HG02678 (cell line): ENCODE measurements at regions not wholly inside any gene's neighbourhood (a gene's known extent, or its start where the extent isn't known, plus 50 kb on each side); places are given as distances from the start of the nearest gene placed in this dataset.
"Not testable (repeated sequence)": the region's sequence is repeated elsewhere in the genome, so short reads cannot be mapped to it uniquely, and the experiment has no call there.

Source experiments
- ATAC-seq: cut with Tn5 transposase; IDR thresholded peaks from one replicate; pipeline ENCODE4 v1.9.1; 2021; ENCODE audit warnings: mild to moderate bottlenecking, moderate library complexity; ENCODE audit not compliant: unreplicated experiment

DNA sequence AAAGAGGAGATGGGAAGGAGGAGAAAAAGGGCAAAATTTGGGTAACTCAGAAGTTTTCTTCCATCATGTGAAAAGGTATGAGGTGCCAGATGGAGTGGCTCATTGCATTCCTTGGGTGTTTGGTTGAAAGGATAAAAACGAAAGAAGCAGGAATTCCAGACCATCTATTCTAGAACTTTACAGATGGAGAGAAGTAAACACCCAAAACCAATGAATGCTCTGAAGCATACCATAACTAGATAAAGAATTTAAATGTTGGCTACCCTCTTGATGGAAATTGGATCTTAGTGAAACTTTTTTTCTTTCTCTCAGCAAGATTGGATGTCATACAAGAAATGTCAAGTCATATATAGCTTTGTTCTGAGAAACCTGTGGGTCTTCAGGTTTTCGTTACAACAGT, 175.6 kb upstream of the FAR2 start:
- no peak for ATAC-seq

DNA sequence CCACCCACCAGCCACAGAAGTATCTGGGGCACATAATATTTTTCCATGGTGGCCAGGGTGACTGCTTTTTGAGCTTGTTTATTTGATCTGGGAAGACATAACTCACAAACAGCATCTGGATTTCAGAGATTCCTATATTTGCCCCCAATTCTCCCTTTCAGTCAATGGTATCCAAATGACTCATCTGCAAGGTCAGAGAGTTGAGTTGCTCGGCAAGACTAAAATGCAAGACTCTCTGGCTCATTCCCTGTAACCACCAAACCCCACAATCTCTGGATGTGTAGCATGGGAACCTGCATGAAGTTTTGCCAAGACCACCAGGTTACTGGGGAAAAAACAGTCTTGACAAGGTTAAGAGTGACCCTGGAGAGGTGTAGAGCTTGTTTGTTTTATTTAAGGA, 174.9 kb upstream of the FAR2 start:
- ATAC-seq, result no peak

DNA sequence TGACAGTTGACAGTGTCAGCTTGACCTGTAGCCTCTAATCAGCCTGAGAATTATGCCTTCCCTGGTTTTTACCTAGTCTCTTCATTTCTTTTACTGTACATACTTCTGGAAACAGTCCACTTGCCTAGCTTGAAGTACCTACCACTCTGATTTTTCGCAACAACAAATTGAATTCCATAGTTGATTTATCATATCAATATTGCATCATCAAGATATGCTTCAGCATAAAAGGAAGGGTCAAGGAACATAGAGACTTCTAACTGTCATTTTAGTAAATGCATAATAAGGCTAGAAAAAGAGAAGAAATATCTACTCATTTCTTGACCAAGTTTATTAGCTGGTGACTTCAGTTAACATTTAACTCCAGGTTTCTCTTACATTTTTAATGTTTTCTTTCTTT, 174.2 kb upstream of the FAR2 start:
- no peak for ATAC-seq

DNA sequence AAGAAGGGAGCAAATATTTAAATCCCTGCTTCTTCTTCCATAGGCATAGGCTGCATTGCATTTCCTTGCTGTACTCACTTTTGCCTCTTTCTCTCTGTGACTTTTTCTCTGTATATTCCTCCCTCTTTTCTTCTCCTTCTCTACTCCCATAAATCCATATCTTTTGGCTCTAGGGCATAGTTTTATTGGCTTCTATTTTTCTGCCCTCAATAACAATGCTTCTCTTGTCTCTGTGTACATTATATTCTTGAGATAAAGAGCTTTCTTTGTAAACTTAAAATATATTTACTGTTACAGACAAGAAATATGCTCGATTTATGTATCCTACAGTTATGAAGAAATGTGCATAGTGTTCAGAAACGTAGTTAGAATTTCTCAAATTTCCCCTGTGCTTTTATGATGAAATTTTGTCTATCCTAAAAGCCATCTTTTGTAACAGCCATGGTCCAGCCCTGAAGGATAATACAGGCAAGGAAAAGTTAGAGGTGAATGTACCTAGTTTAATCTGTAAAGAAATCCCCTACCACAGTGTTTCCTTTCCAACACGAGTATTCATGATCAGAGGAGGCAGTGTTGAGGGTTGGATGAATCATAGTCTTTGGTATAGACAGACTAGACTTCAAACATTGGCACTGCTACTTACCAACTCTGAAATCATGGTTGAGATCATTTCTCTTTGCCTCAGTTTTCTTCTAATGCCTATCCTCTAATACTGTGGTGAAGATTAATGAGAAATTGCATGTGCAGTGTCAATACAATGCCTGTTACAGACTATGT, 173.3 kb upstream of the FAR2 start:
- ATAC-seq, result no peak

DNA sequence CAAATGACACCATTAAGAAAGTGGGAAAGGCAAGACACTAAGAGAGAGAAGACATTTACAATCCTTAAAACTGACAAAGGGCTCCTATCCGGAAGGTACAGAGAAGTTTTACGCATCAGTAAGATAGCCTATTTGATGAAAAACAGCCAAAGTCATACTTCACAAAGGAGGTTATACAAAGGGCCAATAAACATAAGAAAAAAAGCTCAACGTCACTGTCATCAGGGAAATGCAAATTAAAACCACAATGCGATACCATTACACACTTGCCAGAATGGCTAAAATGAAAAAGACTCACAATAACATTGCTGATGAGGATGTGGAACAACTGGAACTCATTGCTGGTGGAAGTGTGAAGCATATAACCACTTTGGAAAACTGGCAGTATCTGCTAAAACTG, 168.6 kb upstream of the FAR2 start:
- no peak for ATAC-seq

DNA sequence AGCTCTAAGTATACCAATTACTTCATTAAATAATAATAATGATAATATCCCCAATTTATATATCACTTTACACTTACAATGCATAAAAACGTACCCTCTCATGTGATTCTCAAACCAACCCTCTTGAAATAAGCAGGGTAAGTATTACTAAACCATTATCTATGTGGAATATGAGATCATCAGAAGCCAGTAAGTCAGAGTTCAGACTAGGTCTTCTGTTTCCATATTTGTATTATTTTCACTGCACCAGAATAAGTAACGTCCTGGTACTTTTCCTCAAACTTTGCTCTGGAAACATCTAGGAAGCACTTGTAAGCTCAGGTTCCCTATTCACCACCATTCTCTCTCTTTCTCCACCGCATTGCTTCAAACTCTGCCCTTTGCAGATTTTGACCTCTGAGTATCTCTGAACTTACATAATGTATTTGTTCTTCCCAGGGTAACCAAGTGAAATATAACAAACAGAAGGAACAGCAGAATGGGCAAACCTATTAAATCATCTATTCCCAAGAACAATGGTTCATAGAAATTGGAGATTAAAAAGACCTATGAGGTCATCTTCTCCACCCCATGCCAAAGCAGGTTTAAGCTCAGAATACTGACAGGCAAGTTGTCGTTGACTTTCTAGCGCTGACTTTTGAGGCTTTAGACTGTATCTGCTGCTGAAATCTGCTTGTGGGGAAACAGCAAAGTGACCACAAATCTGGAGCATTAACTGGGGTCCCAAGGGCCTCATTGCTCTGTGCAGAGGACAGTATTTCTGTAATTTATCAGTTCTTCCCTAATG, 161.3 kb upstream of the FAR2 start:
- no peak for ATAC-seq

DNA sequence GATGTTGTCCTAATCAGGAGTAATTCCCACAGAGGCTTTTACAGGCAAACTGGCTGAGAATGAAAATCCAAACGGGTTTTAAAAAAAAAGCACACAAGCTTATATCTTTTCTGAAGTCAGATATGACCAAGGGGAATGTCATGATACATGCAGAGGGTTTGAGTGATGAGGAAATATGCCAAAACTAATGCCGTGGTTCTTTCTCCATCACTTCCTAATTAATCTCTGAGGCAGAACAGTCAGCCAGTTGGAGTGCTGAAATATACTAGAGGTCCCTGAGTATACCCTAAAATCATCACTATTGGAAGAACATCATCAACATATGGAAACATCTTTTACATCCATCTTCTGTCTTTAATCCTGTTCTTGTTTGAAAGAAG, 160.8 kb upstream of the FAR2 start:
- ATAC-seq, result no peak

DNA sequence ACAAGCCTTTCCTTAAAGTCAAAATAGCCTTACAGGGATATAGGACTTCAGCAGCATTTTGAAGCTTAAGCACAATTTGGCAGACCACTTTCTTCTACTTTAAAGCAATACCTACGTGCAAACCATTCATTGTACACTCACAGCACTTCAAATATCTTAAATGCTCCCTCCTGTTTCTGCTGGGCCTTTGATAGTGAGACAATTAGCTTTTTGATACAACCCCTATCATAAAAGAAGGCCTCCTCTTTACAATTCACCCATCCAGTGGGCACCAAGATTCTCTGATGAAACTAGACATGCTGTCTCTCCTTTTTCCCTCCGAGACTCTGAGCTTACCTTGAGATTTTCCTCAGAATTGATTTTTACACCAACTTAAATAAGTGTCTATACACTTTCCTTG, 157.5 kb upstream of the FAR2 start:
- ATAC-seq, result no peak

DNA sequence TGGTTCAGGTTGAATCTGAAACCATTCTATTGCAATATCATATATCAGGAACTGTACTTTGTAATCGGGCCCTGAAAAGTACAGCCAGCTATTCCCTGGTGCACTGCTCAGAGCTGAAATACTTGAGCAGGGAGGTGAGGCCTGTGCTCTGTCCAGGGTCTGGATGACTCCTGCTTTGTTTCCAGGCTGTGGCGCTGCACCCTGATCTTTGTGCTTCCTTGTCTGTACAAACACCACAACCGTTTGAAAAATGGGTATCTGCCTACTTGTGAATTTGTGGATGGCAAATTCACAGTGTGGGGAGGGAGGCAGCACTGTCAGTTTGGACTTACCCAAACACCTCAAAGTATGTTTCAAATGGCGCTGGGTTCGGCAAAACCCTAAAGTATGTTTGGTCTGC, 155.4 kb upstream of the FAR2 start:
- ATAC-seq, result no peak

DNA sequence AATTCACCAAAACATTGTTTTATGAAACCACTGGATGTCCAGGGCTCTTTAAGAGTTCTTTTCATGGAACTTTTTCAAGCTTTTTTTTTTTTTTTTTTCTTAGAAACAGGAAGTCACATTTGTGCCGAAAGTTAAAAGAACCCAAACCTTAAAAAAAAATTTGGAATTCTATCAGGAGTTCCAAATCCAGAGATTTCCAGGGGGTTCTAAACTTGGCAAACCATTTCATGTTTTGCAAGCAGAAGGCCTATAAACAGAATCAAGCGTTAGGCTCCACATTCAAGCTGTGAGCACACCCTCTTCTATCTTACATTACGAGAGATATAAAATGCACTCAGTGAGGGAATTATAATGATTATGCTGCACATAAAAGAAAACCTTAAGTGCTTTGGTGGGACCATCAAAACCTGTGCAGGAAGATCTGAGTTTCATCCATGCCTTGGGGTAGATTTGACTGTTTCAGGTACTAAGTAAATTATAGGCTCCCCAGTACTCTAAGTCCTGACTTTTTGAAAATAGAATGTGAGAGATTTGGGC, 154.8 kb upstream of the FAR2 start:
- no peak for ATAC-seq

DNA sequence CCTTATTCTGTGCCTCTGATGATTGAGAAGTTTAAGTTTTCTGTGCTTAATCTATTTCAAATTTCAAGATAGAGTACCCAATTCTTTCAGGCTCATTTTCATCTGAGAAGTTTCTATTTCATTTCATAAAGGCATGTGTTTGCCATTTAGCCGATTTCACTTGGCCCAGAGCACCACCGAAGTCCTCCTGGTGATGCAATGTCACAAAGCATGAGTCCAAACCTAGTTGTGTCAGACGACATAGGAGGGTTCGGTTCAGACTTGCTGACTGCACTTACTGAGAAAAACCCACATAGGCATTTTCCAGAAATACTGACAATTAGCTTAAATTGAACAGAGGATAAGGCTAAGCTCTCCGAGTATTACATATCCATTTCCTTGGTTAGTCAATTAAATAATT, 152.4 kb upstream of the FAR2 start:
- ATAC-seq, result no peak

DNA sequence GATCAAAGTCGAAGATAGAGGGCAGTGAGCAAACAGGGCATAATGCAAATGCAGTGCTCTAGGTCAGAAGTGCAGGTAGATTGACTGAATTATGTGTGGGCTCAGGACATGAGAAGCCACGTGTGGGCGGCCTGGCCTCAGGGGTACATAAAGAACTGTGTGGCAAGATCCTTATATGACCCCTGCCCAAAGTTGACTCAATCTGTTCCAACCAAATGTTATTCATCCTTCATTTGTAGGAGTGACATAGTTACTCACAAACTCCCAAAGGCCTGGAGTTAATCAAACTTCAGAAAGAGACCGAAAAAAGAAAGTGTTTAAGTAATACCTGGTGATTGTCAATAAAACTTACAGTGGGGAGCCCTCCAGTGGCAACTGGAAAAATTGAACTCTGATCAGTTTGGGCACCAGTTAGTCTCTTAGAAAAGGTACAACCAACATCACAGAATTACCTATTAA, 150.4 kb upstream of the FAR2 start:
- no peak for ATAC-seq

DNA sequence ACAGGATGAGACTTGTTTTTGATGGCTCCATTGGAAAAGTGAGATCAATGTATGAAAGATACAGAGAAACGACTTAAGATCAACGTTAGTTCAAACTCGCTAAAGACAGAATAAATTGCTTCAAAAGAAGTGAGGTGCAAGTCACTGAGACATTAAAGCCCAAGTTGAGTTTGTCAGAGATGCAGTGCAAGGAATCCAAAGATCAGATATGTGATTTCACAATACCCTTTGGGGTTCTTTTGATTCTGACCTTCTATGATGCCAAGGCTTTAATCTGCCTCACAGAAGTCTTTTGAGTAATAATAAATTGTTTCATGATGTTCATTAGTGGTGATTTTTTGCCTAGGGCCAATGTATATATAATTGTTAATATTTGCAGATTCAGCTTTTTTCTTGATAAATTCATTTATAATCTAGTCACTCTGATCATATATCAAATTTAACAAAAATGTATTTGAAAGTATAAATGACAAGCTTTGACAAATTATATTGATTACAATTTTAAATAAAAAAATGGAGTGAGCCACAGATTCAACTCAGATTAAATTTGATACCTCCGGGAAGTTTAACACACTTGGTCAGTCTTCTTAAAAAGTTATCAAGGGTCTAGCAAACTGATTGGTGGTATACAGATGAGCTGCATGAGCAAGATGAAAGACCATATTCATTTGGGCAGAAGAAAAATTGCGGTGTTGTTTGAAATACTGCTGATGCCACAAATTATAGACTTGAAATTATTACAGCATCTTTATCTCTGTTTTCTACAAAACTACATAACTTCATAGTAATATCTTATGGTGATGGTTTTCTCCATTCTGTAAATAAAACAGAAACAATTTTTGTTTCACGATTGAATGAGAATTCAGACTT, 144.8 kb upstream of the FAR2 start:
- ATAC-seq, result no peak

DNA sequence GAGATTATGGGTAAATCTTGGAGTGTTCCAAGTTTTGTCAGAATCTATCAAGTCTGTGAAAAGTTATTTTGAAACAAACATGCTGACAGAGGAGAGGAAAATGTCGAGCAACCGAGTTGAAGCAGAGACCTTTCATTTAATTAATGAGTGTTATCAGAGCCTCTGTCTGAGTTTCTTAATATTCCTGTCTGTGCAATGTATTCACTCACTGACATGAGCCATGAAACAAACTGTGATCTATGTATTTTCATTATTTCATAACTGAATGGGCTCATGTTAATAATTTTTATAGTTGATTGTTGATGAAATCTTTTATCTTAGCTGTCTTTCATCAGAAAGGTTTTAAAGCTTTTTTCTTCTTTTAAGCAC, 144.2 kb upstream of the FAR2 start:
- no peak for ATAC-seq

DNA sequence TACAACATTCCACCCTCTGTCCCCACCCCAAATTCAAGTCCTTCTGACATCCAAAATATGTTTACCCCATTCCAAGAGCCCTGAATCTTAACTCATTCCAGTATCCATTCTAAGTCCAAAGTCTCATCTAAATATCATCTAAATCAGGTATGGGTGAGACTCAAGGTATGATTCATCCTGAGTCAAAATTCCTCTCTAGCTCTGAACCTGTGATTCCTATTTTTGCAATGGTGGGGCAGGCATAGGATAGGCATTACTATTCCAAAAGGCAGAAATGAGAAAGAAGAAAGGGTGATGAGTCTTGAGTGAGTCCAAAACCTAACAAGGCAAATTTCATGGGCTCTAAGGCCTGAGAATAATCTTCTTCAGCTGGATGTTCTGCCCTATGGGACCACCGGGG, 140.3 kb upstream of the FAR2 start:
- no peak for ATAC-seq

DNA sequence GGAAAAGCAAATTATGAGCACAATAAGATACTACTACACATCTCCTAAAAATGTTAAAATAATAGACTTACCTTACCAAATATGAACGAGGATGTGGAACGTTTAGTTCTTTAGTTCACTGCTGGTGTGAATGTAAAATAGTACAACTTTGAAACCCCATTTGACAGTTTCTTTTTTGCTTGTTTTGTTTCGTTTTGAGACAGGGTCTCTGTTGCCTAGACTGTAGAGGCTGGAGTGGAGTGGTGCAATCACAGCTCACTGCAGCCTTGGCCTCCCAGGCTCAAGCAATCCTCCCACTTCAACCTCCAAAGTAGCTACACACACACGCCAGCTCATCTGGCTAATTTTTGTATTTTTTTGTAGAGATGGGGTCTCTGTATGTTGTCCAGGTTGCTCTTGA, 136.4 kb upstream of the FAR2 start:
- ATAC-seq, result no peak

DNA sequence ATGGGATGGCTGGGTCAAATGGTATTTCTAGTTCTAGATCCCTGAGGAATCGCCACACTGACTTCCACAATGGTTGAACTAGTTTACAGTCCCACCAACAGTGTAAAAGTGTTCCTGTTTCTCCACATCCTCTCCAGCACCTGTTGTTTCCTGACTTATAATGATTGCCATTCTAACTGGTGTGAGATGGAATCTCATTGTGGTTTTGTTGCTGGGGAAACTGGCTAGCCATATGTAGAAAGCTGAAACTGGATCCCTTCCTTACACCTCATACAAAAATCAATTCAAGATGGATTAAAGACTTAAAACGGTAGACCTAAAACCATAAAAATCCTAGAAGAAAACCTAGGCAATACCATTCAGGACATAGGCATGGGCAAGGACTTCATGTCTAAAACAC, 131.5 kb upstream of the FAR2 start:
- ATAC-seq, result not testable (repeated sequence)

DNA sequence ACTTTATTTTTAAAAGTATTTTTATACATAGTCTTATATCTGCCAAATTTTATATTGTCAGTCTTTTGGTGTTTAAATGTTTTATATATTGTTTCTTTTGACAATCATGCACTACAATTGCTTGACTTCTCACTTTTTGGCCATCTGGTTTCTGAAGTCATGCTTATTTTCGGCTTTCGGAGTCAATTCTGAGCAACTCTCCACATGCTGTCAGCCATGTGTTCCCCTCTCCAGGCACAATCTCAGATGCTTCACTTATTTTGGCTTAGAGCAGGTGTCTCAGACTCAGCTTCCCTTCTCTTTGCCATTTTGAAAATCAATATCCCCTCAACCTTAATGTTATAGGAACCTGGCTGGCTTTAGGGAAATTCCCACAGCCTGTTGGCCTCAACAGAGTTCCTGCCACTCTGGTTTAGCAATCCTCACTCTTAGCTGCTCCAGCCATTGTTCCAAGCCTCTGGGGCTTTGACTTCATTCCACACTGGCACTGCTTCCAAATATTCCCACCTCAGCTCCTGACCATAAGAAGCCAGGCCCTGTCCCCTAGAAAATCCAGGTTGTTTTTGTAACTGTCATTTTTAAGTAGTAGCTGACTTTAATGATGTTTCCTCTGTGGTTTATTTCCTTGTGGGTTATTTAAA, 125.5 kb upstream of the FAR2 start:
- no peak for ATAC-seq

DNA sequence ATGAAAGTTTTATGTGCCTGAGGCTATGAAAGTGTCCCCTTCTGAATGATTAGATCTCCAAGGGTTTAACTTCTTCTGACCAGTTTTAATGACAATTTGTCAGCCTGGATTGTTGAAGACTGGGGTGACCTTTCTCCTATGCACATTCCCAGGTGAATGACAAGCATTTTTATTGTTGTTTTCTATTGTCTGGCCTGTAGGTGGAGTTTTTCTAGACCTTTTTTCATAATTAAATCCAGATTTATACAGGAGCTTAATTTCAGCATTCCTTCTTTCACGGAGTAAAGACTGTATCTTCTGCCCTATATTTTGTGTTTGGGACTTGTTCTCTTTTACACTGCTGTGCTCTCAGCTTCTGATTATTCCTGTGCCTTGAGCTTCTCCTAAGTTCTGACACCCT, 125.0 kb upstream of the FAR2 start:
- no peak for ATAC-seq

DNA sequence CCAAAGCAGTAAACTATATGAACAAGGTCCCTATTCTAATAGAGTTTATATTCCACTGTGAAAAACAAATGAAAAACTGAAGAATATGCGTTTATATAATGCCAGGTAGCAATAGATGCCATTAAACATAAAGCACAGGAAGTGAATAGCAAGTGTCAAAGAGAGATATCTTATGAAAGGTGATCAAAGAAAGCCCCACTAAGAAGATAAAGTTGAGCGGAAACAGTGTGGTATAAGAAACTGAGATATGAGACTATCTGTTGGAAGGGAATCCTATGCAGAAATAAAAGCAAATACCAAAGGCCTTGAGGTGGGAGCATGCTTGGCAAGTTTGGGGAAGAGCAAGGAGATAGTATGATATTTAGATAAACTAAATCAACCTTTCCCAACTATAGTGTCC, 123.1 kb upstream of the FAR2 start:
- ATAC-seq, result no peak

DNA sequence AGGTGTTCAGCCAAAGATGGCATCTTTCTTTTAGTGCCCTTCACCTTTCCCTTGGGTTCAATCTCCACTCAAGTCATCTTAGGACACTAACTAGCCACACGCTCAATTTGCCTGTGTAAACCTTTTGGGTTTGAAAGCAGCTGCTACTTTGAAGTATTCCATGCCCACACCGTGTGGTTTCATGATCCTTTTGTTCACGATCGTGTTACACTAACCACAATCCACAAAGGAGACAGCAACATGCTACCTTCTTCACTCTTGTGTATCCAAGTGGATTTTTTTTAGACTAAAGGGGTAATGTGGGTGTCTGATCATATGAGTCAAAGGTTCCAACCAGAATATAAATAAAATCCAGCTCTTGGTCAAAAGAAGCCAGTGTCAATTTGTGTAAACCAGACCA, 122.7 kb upstream of the FAR2 start:
- no peak for ATAC-seq
